Astrocyte of the cerebellum (primary cell): ENCODE measurements at regions not wholly inside any gene's neighbourhood (a gene's known extent, or its start where the extent isn't known, plus 50 kb on each side); places are given as distances from the start of the nearest gene placed in this dataset.

Experiments used
- DNase-seq: peaks from one replicate; pipeline ENCODE4 v3.0.0-alpha.2; 2011; ENCODE audit warnings: low read depth
- H3K4me3 ChIP-seq: 2 replicates; pipeline ENCODE4 v1.5.1; 2011; ENCODE audit warnings: mild to moderate bottlenecking, low read depth, low read length, moderate library complexity
- in situ Hi-C: cut with HindIII; loops from 2 replicates; pipeline ENCODE4 v1.10.0; 2017; ENCODE audit warnings: low sequenced_read_pairs
- TF ChIP-seq, protein P1 (sequence below): IDR thresholded peaks from 2 replicates; pipeline ENCODE4 v1.5.1; 2012; ENCODE audit warnings: low read length, low read depth, moderate library complexity, mild to moderate bottlenecking; ENCODE audit errors: missing control alignments

DNA sequence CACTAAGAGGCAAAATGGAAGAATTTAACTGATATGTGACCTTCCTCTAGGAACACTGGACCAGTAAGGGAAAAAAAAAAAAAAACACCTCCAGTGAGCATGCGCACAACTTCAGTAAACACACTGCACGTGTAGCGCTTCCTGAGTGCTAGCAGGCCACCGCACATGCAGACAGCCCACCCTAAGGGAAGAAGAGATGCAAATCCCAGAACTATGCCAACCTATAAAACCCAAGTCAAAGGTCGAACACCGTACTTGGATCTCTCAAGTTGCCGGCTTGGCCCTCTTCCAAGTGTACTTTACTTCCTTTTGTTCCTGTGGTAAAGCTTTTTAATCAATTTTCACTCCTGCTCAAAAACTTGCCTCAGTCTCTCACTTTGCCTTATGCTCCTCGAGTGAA, 64.5 kb upstream of the CADPS start:
- no peak for DNase-seq
- no peak overlapping the region for H3K4me3 ChIP-seq
- in situ Hi-C loops: no loop called here
- TF ChIP-seq, protein P1, sequence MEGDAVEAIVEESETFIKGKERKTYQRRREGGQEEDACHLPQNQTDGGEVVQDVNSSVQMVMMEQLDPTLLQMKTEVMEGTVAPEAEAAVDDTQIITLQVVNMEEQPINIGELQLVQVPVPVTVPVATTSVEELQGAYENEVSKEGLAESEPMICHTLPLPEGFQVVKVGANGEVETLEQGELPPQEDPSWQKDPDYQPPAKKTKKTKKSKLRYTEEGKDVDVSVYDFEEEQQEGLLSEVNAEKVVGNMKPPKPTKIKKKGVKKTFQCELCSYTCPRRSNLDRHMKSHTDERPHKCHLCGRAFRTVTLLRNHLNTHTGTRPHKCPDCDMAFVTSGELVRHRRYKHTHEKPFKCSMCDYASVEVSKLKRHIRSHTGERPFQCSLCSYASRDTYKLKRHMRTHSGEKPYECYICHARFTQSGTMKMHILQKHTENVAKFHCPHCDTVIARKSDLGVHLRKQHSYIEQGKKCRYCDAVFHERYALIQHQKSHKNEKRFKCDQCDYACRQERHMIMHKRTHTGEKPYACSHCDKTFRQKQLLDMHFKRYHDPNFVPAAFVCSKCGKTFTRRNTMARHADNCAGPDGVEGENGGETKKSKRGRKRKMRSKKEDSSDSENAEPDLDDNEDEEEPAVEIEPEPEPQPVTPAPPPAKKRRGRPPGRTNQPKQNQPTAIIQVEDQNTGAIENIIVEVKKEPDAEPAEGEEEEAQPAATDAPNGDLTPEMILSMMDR: no peak

- H3K4me3 ChIP-seq: no peak overlapping the region
- TF ChIP-seq, protein P1: no peak
- DNase-seq: no peak
- in situ Hi-C loops: no loop called here
Observed at GRCh38 chr3:62940771-62941563, 65.8 kb upstream of the CADPS start.

GRCh38 chr3:62942227-62942626, 67.0 kb upstream of the CADPS start:
- in situ Hi-C loops: no loop called here
- TF ChIP-seq, protein P1: no peak
- DNase-seq: no peak
- H3K4me3 ChIP-seq: no peak overlapping the region

GRCh38 chr3:62942764-62943163, 67.5 kb upstream of the CADPS start:
- in situ Hi-C loops: no loop called here
- no peak for DNase-seq
- no peak overlapping the region for H3K4me3 ChIP-seq
- TF ChIP-seq, protein P1: no peak

DNA sequence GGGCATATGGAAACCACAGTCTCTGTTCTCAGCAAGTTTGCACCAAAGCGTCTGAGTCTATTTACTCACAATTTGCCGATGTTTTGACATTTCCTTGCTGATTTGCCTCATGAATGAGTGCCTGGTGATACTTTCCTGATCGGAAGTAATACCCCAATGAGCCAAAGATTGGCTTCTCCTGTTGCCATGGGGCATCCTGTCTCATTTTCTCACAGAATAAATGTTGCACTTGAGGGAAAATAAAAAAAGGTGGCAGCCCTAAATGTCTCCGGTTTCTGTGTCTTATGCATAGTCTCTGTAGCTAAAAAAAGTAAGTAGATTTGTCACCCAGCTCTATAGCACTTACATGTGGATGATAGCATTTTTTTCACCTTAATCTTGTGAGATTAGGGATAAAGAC, 73.7 kb upstream of the CADPS start:
- in situ Hi-C loops: no loop called here
- no peak overlapping the region for H3K4me3 ChIP-seq
- TF ChIP-seq, protein P1: no peak
- DNase-seq: no peak

DNA sequence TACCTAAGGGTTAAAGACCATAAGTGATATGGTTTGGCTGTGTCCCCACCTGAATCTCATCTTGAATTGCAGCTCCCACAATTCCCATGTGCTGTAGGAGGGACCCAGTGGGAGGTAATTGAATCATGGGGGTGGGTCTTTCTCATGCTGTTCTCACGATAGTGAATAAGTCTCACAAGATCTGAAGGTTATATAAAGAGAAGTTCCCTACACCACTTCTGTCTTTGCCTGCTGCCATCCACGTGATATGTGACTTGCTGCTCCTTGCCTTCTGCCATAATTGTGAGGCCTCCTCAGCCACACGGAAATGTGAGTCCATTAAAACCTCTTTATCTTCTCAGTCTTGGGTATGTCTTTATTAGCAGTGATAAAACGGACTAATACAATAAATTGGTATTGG, 75.0 kb upstream of the CADPS start:
- TF ChIP-seq, protein P1: no peak
- in situ Hi-C loops: no loop called here
- H3K4me3 ChIP-seq: no peak overlapping the region
- DNase-seq: no peak
